H1 (cell line): ENCODE measurements at regions not wholly inside any gene's neighbourhood (a gene's known extent, or its start where the extent isn't known, plus 50 kb on each side); places are given as distances from the start of the nearest gene placed in this dataset.

Source experiments
- CTCF ChIP-seq, 3 experiments: IDR thresholded peaks; 1 replicate in 2 of 3; 2 replicates in 1 of 3; pipeline versions ENCODE4 v1.5.1 to v1.6.1; 2011; ENCODE audit warnings: low read length in 3 of 3, mild to moderate bottlenecking in 3 of 3, inconsistent platforms in 2 of 3, low read depth in 1 of 3, moderate library complexity in 1 of 3; ENCODE audit not compliant: insufficient read depth in 1 of 3; ENCODE audit errors: control extremely low read depth in 1 of 3
- KDM1A ChIP-seq: fragments of 200-600, 300-600 bp; sonication (generic); IDR thresholded peaks from 2 replicates; pipeline ENCODE4 v1.7.1; 2016; ENCODE audit warnings: mild to moderate bottlenecking, low read length, borderline replicate concordance

DNA sequence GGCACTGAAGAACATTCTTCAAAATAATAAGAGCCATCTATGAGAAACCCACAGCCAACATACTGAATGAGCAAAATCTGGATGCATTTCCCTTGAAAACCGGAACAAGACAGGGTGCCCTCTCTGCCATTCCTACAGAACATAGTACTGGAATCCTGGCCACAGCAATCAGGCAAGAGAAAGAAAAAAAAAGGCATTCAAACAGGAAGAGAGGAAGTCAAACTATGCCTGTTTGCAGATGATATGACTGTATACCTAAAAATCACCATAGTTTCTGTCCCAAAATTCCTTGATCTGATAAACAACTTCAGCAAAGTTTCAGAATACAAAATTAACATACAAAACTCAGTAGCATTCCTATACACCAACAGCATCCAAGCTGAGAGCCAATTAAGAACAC lies 119.5 kb upstream of the PARD3B start:
- TF ChIP-seq CTCF (IDR thresholded peaks at IDR 0.05; ENCODE audit: control extremely low read depth in 1 of 3, insufficient read depth in 1 of 3, low read depth in 1 of 3, low read length in 3 of 3) (no peak), KDM1A (no peak)
